ENCODE measurements at regions not wholly inside any gene's neighbourhood (a gene's known extent, or its start where the extent isn't known, plus 50 kb on each side); places are given as distances from the start of the nearest gene placed in this dataset.
"Not testable (repeated sequence)": the region's sequence is repeated elsewhere in the genome, so short reads cannot be mapped to it uniquely, and the experiment has no call there.

GRCh38 chr15:96182736-96183513, 147.6 kb upstream of the NR2F2 start:
- no peak for DNase-seq

GRCh38 chr15:96183514-96183850, 147.0 kb upstream of the NR2F2 start:
- DNase-seq = no peak

GRCh38 chr15:96183867-96184266, 146.6 kb upstream of the NR2F2 start:
- DNase-seq = no peak

- no peak for DNase-seq
Observed at GRCh38 chr15:96184297-96184696, 146.2 kb upstream of the NR2F2 start.

- no peak for DNase-seq
Observed at GRCh38 chr15:96186105-96186504, 144.4 kb upstream of the NR2F2 start.

- no peak for DNase-seq
Observed at GRCh38 chr15:96187341-96188305, 142.9 kb upstream of the NR2F2 start.

- no peak for DNase-seq
Observed at GRCh38 chr15:96197721-96198120, 132.8 kb upstream of the NR2F2 start.

- DNase-seq = no peak
Observed at GRCh38 chr15:96199111-96199510, 131.4 kb upstream of the NR2F2 start.

- no peak for DNase-seq
Observed at GRCh38 chr15:96200357-96200967, 130.0 kb upstream of the NR2F2 start.

GRCh38 chr15:96201696-96202095, 128.8 kb upstream of the NR2F2 start:
- DNase-seq = no peak

- DNase-seq = not testable (repeated sequence)
Observed at GRCh38 chr15:96205588-96205987, 124.9 kb upstream of the NR2F2 start.

GRCh38 chr15:96207377-96208006, 123.0 kb upstream of the NR2F2 start:
- no peak for DNase-seq

GRCh38 chr15:96209285-96209735, 121.2 kb upstream of the NR2F2 start:
- DNase-seq = no peak

GRCh38 chr15:96213045-96213444, 117.5 kb upstream of the NR2F2 start:
- no peak for DNase-seq

- no peak for DNase-seq
Observed at GRCh38 chr15:96213896-96214295, 116.6 kb upstream of the NR2F2 start.

GRCh38 chr15:96216481-96216880, 114.0 kb upstream of the NR2F2 start:
- DNase-seq = not testable (repeated sequence)

- DNase-seq = no peak
Observed at GRCh38 chr15:96217983-96218382, 112.5 kb upstream of the NR2F2 start.

- no peak for DNase-seq
Observed at GRCh38 chr15:96218623-96219455, 111.7 kb upstream of the NR2F2 start.

- no peak for DNase-seq
Observed at GRCh38 chr15:96219681-96220080, 110.8 kb upstream of the NR2F2 start.

- DNase-seq = no peak
Observed at GRCh38 chr15:96220657-96221056, 109.8 kb upstream of the NR2F2 start.

GRCh38 chr15:96222981-96223380, 107.5 kb upstream of the NR2F2 start:
- no peak for DNase-seq

GRCh38 chr15:96223939-96224338, 106.6 kb upstream of the NR2F2 start:
- DNase-seq = no peak

Measured in activated effector memory CD4-positive, alpha-beta T cell treated with anti-CD3 and anti-CD28 coated beads, Interleukin-2, amount 50 U/mL, for 16 hours (primary cell).